Dermis microvascular lymphatic vessel endothelial cell (primary cell): ENCODE measurements at regions not wholly inside any gene's neighbourhood (a gene's known extent, or its start where the extent isn't known, plus 50 kb on each side); places are given as distances from the start of the nearest gene placed in this dataset.
"Not testable (repeated sequence)": the region's sequence is repeated elsewhere in the genome, so short reads cannot be mapped to it uniquely, and the experiment has no call there.

Experiments used
- DNase-seq, 2 donors: peaks; one replicate each; pipeline versions ENCODE4 v3.0.0 to v3.0.0-alpha.2; 2010; ENCODE audit warnings: low read depth in 2 of 2

DNA sequence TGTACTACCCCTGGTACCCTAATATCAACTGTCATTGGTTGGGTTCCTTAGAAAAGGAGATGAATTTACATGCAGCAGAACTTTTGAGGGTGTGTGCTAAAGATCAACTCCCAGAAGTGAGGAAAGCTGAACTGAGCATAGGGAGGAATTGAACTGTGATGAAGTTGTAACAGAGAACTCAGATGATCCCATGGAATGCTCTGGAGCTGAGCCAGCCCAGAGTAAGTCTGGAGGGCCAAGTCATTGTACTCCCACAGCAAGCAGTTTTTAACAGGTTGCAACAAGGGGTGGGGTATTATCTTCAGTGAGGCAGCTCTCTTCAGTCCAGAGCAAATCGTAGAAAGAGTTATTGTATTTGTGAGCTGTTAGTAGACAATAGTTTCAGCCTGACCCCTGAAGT, 572.3 kb downstream of the PYDC2 start:
- no peak for DNase-seq

- no peak for DNase-seq
Measured at GRCh38 chr3:192038726-192039125, 577.8 kb downstream of the PYDC2 start.

DNA sequence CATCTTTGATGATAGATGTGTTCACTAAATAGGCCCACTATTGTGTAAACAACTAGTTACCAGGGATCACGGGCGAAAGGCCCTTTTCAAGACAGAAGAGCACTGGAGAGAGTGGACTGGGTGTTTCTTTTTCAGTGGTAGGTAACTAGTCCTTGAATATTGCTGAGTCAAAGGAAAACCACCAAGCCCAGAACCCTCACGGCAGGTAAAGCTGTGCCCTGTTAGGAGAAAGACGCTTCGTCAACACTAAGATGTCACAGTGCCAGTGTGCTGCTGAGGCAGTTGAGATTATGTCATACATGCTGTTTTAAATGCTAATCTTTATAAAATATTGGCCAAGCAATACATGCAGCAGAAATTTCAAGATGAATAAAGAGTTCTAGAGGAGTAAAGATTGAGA, 578.6 kb downstream of the PYDC2 start:
- DNase-seq: no peak

DNA sequence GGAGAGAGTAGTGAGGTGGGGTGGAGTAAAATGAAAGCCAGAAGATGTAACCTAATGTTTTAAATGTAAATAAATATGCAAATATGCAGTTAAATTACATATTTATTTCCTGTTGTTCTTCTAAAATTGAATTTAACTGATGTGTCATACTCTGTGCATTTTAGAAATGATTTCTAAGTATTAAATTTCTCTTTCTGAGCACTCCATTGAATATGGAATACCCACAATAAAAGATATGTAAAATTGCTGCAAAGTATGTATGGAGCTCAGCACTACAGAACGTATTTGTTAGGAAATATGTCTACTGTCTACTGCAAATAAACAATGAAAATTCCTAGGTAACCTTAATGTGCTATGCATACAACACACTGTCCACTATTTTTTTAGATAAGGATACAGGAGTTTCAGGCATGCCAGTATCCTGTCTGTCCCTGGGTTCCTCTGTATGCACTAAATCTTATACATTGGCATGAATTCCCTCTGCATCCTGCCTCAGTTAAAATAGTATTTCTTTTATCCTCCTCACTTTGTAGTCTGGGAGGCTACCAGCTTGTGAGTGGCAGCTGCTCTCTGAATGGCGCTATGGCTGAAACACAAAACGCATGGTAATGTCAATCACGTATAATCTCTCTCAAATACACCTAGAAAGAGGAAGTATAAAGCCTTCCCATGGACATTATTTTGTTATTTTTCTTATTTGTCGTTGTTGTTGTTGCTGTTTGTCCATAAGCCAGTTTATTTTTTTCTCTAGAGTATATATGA, 579.5 kb downstream of the PYDC2 start:
- no peak for DNase-seq

GRCh38 chr3:192042116-192042515, 581.2 kb downstream of the PYDC2 start:
- no peak for DNase-seq

DNA sequence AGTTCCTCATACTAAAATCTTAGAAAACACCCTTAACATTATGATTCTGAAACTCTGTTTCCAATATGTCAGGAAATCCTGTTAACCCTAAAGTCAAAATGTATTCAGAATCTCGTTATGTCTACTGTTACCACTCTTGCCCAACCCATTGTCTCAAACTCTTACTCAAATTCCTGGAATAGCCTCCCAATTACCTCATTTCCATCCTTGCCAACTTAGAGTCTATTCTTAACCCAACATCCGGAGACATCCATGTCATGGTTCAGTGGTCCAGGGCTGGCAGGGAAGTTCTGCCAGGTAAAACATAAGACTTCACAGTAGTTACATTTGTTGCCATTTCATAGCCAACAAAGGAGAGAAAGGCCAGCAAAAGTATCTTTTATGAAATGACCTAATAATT, 593.9 kb downstream of the PYDC2 start:
- peak; percentile 42 to 71 for DNase-seq

GRCh38 chr3:192055946-192056345, 595.0 kb downstream of the PYDC2 start:
- peak; percentile 15 to 36 for DNase-seq

DNA sequence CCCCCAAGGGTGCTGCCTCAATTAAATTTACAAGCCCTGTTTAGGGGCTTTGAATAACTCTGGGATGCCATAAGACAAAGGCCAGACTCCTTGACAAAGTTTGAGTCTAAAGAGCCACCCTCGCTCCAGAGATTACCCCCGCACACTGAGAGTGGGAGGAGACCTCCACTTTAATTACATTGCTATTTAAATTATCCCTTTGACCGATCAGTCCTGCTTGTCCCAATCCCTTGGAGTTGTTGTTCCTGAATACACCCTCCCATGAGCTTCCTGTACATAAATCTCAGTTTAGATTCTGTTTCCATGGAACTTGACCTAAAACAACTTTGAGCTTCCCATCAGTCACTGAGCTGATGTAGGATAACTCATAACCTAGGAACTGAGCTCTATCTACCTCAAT, 596.3 kb downstream of the PYDC2 start:
- peak; percentile 16 to 22 for DNase-seq

DNA sequence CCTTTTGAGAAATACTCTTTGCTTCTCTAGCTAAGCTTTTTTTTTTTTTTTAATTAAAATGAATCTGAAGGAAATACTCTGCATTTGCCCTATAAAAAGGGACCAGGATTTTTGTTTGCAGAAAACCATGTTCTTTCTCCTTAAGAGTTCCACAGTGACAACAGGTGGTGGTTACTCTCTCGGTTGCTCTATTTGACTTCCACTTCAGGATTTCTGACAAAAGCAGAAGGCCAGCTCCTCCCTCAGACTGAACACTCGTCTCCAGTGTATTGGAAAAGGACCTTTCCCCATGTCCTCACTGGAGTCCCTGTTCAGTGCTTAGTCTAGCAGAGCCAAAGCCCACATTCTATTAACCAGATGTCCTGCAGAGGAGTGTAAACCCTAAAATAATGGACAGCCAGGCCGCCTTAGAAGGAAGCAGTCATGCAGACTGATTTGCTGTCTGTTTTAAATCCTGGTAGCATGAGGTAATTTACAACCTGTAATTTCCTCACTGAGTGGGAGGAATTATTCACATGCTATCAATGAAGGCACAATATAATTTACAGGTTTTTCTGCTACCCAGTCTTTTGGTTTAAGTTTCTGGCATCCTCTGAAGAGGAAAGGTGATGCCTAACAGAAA, 599.3 kb downstream of the PYDC2 start:
- no peak for DNase-seq

DNA sequence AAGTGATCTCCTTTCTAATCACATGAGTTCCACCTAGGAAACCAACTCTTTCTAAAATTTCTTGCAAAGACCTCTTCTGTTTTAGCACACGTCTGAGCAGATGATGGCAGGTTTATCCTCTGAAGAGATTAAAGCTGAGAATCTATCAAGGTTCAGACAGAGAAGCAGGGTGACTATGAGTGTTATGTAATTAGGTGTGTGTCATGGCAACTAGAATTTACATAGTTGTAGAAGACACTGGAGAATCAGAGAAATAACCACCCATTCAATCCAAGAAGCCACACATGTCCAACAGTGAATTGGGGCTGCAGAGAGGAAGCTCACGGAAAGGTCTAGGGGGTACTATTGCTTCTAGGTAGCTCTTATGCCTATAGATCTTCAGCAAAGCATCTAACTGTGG, 600.5 kb downstream of the PYDC2 start:
- DNase-seq: no peak

- DNase-seq: no peak
Measured at GRCh38 chr3:192062186-192062585, 601.2 kb downstream of the PYDC2 start.

DNA sequence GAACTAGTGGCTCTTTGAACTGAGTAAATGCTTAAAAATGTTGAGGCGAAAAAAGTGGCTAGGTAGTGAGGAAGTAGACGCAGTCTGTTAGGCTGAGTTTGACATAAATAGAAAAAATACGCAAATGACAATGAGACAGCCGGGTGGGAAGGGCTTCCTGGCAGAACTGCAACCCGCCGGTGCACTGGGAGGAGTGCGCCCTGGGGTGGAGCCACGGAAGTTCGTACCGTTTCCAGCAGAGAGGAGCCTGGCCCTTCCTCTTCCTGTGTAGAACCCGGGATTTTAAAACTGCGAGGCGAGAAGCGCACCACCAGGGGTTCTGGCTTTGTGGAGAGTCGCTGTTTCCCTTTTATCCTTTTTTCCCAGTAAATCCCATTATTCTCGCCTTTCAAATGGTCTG, 602.6 kb downstream of the PYDC2 start:
- DNase-seq: peak; percentile 59 to 74

GRCh38 chr3:192064959-192065358, 604.0 kb downstream of the PYDC2 start:
- DNase-seq: no peak

DNA sequence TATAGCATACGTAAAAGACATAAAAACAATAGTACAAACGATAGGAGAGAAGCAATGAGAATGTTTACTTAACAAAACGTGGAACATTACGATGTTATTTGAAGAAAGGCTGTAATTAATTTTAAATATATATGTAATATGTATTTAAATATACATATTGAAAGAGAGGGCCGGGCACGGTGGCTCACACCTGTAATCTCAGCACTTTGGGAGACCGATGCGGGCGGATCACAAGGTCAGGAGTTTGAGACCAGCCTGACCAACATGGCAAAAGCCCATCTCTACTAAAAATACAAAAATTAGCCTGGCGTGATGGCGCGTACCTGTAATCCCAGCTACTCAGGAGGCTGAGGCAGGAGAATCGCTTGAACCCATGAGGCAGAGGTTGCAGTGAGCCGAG, 605.3 kb downstream of the PYDC2 start:
- not testable (repeated sequence) for DNase-seq

DNA sequence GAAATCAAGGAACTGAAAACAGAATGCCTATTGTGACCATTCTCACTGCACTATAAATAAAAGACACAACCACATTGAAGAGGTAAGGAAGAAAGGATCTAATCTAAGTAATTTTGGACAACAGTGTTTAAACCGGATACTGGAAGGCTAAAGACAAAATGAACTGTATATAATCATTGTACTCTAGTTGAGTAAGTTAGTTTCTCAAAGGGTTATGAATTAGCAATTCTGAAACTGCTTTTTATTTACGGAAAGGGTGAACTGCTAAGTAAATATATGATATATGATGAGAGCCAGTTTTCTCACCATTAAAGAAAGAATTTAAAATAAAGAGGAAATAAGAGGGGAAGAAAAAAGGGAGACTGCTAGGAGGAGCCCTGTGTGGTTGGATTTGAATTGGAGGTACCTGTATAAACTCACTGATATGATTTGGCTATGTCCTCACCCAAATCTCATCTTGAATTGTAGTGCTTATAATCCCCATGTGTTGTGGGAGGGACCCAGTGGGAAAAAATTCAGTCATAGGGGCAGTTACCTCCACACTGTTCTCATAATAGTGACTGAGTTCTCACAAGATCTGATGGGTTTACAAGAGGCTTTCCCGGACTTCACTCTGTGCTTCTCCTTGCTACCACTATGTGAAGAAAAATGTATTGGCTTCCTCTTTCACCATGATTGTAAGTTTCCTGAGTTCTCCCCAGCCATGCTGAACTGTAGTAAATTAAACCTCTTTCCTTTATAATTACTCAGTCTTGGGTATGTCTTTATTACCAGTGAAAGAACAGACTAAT, 607.7 kb downstream of the PYDC2 start:
- no peak for DNase-seq

- no peak for DNase-seq
Measured at GRCh38 chr3:192077795-192078497, 617.0 kb downstream of the PYDC2 start.

DNA sequence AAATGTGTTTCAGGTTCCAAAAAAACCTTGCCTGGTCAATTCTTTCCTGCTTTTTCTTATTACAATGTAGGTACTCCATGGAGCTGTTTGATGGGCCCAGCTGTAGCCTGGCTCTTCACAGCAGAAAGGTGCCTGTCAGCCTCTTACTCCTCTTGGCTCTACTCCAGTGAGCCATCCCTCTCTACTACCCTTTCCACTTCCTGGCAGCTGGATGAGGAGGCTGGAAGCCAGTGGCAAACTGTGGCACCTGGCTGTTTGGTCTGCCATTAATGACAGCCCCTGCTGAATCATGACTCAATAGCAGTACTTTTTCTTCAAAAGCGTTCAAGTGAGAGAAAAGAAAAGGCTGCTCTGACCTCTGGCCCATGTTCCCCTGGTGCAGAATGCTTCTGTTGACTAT, 618.1 kb downstream of the PYDC2 start:
- DNase-seq: no peak

GRCh38 chr3:192080336-192080735, 619.4 kb downstream of the PYDC2 start:
- DNase-seq: no peak

DNA sequence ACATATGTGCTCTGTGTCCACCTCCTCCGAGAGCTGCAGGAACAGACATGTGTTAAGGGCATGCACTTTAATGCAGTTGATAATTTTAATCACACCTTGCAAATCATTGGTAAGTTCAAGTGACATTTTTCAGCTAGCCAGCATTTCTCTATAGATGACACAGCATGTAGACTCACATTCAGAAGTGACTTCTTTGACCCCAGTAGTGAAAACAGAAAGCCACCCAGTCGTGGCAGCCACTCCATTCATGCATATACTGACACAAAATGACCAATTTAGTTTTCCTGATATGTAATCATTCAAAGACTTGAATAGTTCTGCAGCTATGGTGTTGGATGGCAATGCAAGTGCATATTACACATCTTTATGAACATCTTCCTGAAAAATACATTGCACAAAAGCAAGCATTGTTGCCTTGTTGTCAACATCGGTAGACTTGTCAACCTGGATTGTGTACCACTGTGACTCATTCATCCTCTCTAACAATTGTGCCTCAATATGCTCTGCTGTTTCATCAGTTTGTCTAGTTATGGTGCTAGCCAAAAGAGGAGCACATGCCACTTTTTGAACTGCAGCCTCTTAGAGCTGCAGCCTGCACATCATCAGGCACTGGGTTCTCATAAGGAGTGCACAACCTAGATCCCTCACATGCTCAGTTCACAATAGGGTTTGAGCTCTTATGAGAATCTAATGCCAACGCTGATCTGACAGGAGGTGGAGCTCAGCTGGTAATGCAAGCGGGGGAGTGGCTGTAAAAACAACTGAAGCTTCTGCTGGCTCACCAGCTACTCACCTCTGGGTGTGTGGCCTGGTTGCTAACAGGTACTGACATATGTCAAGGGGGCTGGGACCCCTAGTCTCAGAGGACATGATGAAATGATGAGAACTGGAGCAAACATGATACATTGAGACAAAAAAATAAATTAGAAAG, 622.0 kb downstream of the PYDC2 start:
- peak in 1 of 2 donors; percentile 3 for DNase-seq
